ACC112 (cell line): ENCODE measurements at regions not wholly inside any gene's neighbourhood (a gene's known extent, or its start where the extent isn't known, plus 50 kb on each side); places are given as distances from the start of the nearest gene placed in this dataset.

Experiments
- H2AFZ ChIP-seq: fragments of 200-600 bp; sonication (generic); one replicate; pipeline ENCODE4 v1.6.0; 2017; ENCODE audit warnings: antibody characterized with exemption, low read length; ENCODE audit not compliant: unreplicated experiment
- H3K27ac ChIP-seq: fragments of 200-600 bp; sonication (generic); 2 replicates; pipeline ENCODE4 v1.5.1; 2014; ENCODE audit warnings: low read depth, mild to moderate bottlenecking, antibody characterized with exemption, low read length, moderate library complexity
- H3K27me3 ChIP-seq: fragments of 200-600 bp; sonication (generic); 2 replicates; pipeline ENCODE4 v1.6.1; 2014; ENCODE audit warnings: mild to moderate bottlenecking, antibody characterized with exemption, low read length, moderate library complexity, mixed read lengths; ENCODE audit not compliant: insufficient read depth
- H3K36me3 ChIP-seq: fragments of 200-600 bp; sonication (generic); 2 replicates; pipeline ENCODE4 v1.6.1; 2016; ENCODE audit warnings: mild to moderate bottlenecking, antibody characterized with exemption, low read length, moderate library complexity, mixed read lengths; ENCODE audit not compliant: insufficient read depth
- H3K4me1 ChIP-seq: fragments of 200-600 bp; sonication (generic); one replicate; pipeline ENCODE4 v1.6.1; 2016; ENCODE audit warnings: low read length, mixed read lengths; ENCODE audit not compliant: insufficient read depth, unreplicated experiment, control insufficient read depth
- H3K4me3 ChIP-seq: fragments of 200-600 bp; sonication (generic); 2 replicates; pipeline ENCODE4 v1.5.1; 2014; ENCODE audit warnings: mild to moderate bottlenecking, low read depth, low read length
- H3K79me2 ChIP-seq: fragments of 200-600 bp; sonication (generic); one replicate; pipeline ENCODE4 v1.6.0; 2016; ENCODE audit warnings: low read length; ENCODE audit not compliant: control insufficient read depth, unreplicated experiment, insufficient read depth

GRCh38 chr1:208935517-208936187 is 647.9 kb upstream of the CAMK1G start:
- Histone ChIP-seq H2AFZ (no peak overlapping the region), H3K79me2 (no peaks in the 10 kb centered on the region), H3K27ac (no peak overlapping the region), H3K4me1 (no peaks in the 10 kb centered on the region), H3K4me3 (no peak overlapping the region), H3K27me3 (no peaks in the 10 kb centered on the region), H3K36me3 (no peaks in the 10 kb centered on the region)

- Histone ChIP-seq H3K4me3 (no peak overlapping the region), H3K4me1 (no peaks in the 10 kb centered on the region), H3K36me3 (no peaks in the 10 kb centered on the region), H3K27me3 (no peaks in the 10 kb centered on the region), H3K27ac (no peak overlapping the region), H2AFZ (no peak overlapping the region), H3K79me2 (no peaks in the 10 kb centered on the region)
These were observed 643.9 kb upstream of the CAMK1G start for GRCh38 chr1:208939537-208940085.

GRCh38 chr1:208942394-208943130 is 641.0 kb upstream of the CAMK1G start:
- H3K36me3 ChIP-seq, result no peaks in the 10 kb centered on the region
- H3K27me3 ChIP-seq, result no peaks in the 10 kb centered on the region
- H3K79me2 ChIP-seq, result no peaks in the 10 kb centered on the region
- H2AFZ ChIP-seq, result no peak overlapping the region
- H3K4me1 ChIP-seq, result no peaks in the 10 kb centered on the region
- H3K4me3 ChIP-seq, result no peak overlapping the region
- no peak overlapping the region for H3K27ac ChIP-seq

- H3K27ac ChIP-seq, result no peak overlapping the region
- no peaks in the 10 kb centered on the region for H3K27me3 ChIP-seq
- no peak overlapping the region for H2AFZ ChIP-seq
- H3K4me1 ChIP-seq, result no peaks in the 10 kb centered on the region
- H3K79me2 ChIP-seq, result no peaks in the 10 kb centered on the region
- H3K4me3 ChIP-seq, result no peak overlapping the region
- H3K36me3 ChIP-seq, result no peaks in the 10 kb centered on the region
These were observed 640.2 kb upstream of the CAMK1G start for GRCh38 chr1:208943291-208943690.

GRCh38 chr1:208944981-208945451 is 638.5 kb upstream of the CAMK1G start:
- Histone ChIP-seq H3K27me3 (no peaks in the 10 kb centered on the region), H2AFZ (no peak overlapping the region)

GRCh38 chr1:208950206-208950605 is 633.3 kb upstream of the CAMK1G start:
- no peaks in the 10 kb centered on the region for H3K4me1 ChIP-seq
- no peaks in the 10 kb centered on the region for H3K79me2 ChIP-seq
- H2AFZ ChIP-seq, result no peak overlapping the region
- no peaks in the 10 kb centered on the region for H3K36me3 ChIP-seq
- H3K27me3 ChIP-seq, result no peaks in the 10 kb centered on the region
- H3K4me3 ChIP-seq, result no peak overlapping the region
- H3K27ac ChIP-seq, result no peak overlapping the region

More at GRCh38 chr1:208944981-208945451, 638.5 kb upstream of the CAMK1G start:
- no peaks in the 10 kb centered on the region for H3K36me3 ChIP-seq
- no peaks in the 10 kb centered on the region for H3K4me1 ChIP-seq
- H3K79me2 ChIP-seq, result no peaks in the 10 kb centered on the region
- H3K27ac ChIP-seq, result no peak overlapping the region
- no peak overlapping the region for H3K4me3 ChIP-seq

GRCh38 chr1:208951026-208951525 is 632.4 kb upstream of the CAMK1G start:
- Histone ChIP-seq H3K36me3 (no peaks in the 10 kb centered on the region), H3K4me1 (no peaks in the 10 kb centered on the region), H2AFZ (no peak overlapping the region), H3K79me2 (no peaks in the 10 kb centered on the region), H3K27me3 (no peaks in the 10 kb centered on the region), H3K4me3 (no peak overlapping the region), H3K27ac (no peak overlapping the region)

- Histone ChIP-seq H3K27me3 (no peaks in the 10 kb centered on the region), H2AFZ (no peak overlapping the region), H3K4me3 (no peak overlapping the region), H3K79me2 (no peaks in the 10 kb centered on the region), H3K4me1 (no peaks in the 10 kb centered on the region), H3K36me3 (no peaks in the 10 kb centered on the region), H3K27ac (no peak overlapping the region)
These were observed 631.6 kb upstream of the CAMK1G start for GRCh38 chr1:208951908-208952307.

GRCh38 chr1:208962867-208963266 is 620.6 kb upstream of the CAMK1G start:
- Histone ChIP-seq H3K4me3 (no peak overlapping the region), H3K79me2 (no peaks in the 10 kb centered on the region), H2AFZ (no peak overlapping the region), H3K27ac (no peak overlapping the region), H3K27me3 (no peaks in the 10 kb centered on the region), H3K36me3 (no peaks in the 10 kb centered on the region), H3K4me1 (no peaks in the 10 kb centered on the region)

- no peaks in the 10 kb centered on the region for H3K4me1 ChIP-seq
- no peaks in the 10 kb centered on the region for H3K27me3 ChIP-seq
These were observed 618.2 kb upstream of the CAMK1G start for GRCh38 chr1:208965351-208965750.

More at GRCh38 chr1:208965351-208965750, 618.2 kb upstream of the CAMK1G start:
- Histone ChIP-seq H3K36me3 (no peaks in the 10 kb centered on the region), H3K4me3 (no peak overlapping the region), H3K79me2 (no peaks in the 10 kb centered on the region), H2AFZ (no peak overlapping the region), H3K27ac (no peak overlapping the region)
